ENCODE measurements at regions not wholly inside any gene's neighbourhood (a gene's known extent, or its start where the extent isn't known, plus 50 kb on each side); places are given as distances from the start of the nearest gene placed in this dataset.

- Histone ChIP-seq H3K27me3 (no peaks in the 10 kb centered on the region), H3K4me1 (no peaks in the 10 kb centered on the region), H3K27ac (no peak overlapping the region), H3K4me3 (no peak overlapping the region), H3K36me3 (no peaks in the 10 kb centered on the region), H3K9me3 (no peaks in the 10 kb centered on the region)
- no peak for DNase-seq (ENCODE audit: low spot score in 2 of 2)
- WGBS, result 76% methylated on average over 3 of the region's 3 CpGs
- no peak for TF ChIP-seq EP300 (IDR thresholded peaks at IDR 0.05)
- no peak for TF ChIP-seq POLR2AphosphoS5 (IDR thresholded peaks at IDR 0.05)
- TF ChIP-seq CTCF (IDR thresholded peaks at IDR 0.05), result no peak
- TF ChIP-seq POLR2A (IDR thresholded peaks at IDR 0.05), result no peak
These were observed 216.8 kb upstream of the SLC14A2 start for GRCh38 chr18:45398448-45398847.

GRCh38 chr18:45399146-45399545 is 216.1 kb upstream of the SLC14A2 start:
- DNase-seq (ENCODE audit: low spot score in 2 of 2), result no peak
- TF ChIP-seq EP300 (IDR thresholded peaks at IDR 0.05) (no peak), CTCF (IDR thresholded peaks at IDR 0.05) (no peak), POLR2A (IDR thresholded peaks at IDR 0.05) (no peak), POLR2AphosphoS5 (IDR thresholded peaks at IDR 0.05) (no peak)
- Histone ChIP-seq H3K9me3 (no peaks in the 10 kb centered on the region), H3K4me1 (no peaks in the 10 kb centered on the region), H3K27ac (no peak overlapping the region), H3K36me3 (no peaks in the 10 kb centered on the region), H3K27me3 (no peaks in the 10 kb centered on the region), H3K4me3 (no peak overlapping the region)
- WGBS, result 90% methylated on average over 2 of the region's 2 CpGs

GRCh38 chr18:45399643-45400042 is 215.6 kb upstream of the SLC14A2 start:
- H3K4me3 ChIP-seq, result no peak overlapping the region
- TF ChIP-seq POLR2A (IDR thresholded peaks at IDR 0.05) (no peak), EP300 (IDR thresholded peaks at IDR 0.05) (no peak), POLR2AphosphoS5 (IDR thresholded peaks at IDR 0.05) (no peak), CTCF (IDR thresholded peaks at IDR 0.05) (no peak)
- no peaks in the 10 kb centered on the region for H3K9me3 ChIP-seq
- no peak for DNase-seq (ENCODE audit: low spot score in 2 of 2)
- H3K27me3 ChIP-seq, result no peaks in the 10 kb centered on the region
- H3K4me1 ChIP-seq, result no peaks in the 10 kb centered on the region
- WGBS, result 67% methylated on average over 1 of the region's 1 CpG
- H3K36me3 ChIP-seq, result no peaks in the 10 kb centered on the region
- no peak overlapping the region for H3K27ac ChIP-seq

GRCh38 chr18:45402485-45403056 is 212.7 kb upstream of the SLC14A2 start:
- H3K4me1 ChIP-seq, result no peaks in the 10 kb centered on the region
- WGBS, result 82% methylated on average over 2 of the region's 2 CpGs
- H3K27me3 ChIP-seq, result no peaks in the 10 kb centered on the region
- DNase-seq (ENCODE audit: low spot score in 2 of 2), result no peak
- no peaks in the 10 kb centered on the region for H3K36me3 ChIP-seq
- TF ChIP-seq EP300 (IDR thresholded peaks at IDR 0.05), result no peak
- no peak for TF ChIP-seq POLR2AphosphoS5 (IDR thresholded peaks at IDR 0.05)
- no peak for TF ChIP-seq CTCF (IDR thresholded peaks at IDR 0.05)
- TF ChIP-seq POLR2A (IDR thresholded peaks at IDR 0.05), result no peak
- H3K4me3 ChIP-seq, result no peak overlapping the region
- H3K9me3 ChIP-seq, result no peaks in the 10 kb centered on the region
- no peak overlapping the region for H3K27ac ChIP-seq

DNA sequence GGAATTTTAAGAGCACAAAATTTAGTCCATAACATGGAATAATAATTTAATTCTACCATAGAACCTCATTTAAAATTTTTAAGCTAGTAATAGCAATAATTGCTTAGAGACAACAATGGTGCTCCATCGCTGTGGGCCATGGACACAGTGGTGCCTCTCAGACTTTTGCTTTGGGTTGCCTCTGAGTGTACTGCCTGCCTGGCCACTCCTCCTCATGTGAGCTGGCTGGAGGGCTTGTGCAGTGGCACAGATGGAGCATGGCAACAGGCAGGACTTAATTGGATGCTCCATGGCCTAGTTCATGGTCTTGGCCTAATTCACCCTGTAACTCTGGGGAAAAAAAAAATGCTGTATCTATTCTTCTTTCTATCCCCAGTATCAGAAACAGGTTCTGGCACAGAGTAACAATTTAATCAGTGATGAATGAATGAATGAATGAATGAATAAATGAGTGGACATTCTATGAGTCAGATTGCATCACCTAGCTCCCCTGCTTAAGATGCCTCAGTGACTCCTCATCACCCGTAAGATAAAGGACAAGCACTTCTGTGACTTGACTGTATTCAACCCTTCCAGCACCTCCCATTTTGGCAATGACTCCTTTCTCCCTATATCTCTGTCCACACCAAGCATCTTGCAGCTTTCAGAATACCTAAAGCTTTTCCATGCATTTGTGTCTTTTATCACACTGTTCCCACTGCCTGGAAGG is 211.8 kb upstream of the SLC14A2 start:
- Histone ChIP-seq H3K4me3 (no peak overlapping the region), H3K4me1 (no peaks in the 10 kb centered on the region), H3K36me3 (no peaks in the 10 kb centered on the region), H3K27me3 (no peaks in the 10 kb centered on the region), H3K9me3 (no peaks in the 10 kb centered on the region), H3K27ac (no peak overlapping the region)
- no peak for TF ChIP-seq POLR2AphosphoS5 (IDR thresholded peaks at IDR 0.05)
- no peak for TF ChIP-seq CTCF (IDR thresholded peaks at IDR 0.05)
- no peak for TF ChIP-seq EP300 (IDR thresholded peaks at IDR 0.05)
- no peak for TF ChIP-seq POLR2A (IDR thresholded peaks at IDR 0.05)
- 88% methylated on average over 2 of the region's 2 CpGs for WGBS
- DNase-seq (ENCODE audit: low spot score in 2 of 2), result no peak
